HUDEP-2 (cell line): ENCODE measurements at regions not wholly inside any gene's neighbourhood (a gene's known extent, or its start where the extent isn't known, plus 50 kb on each side); places are given as distances from the start of the nearest gene placed in this dataset.
"Not testable (repeated sequence)": the region's sequence is repeated elsewhere in the genome, so short reads cannot be mapped to it uniquely, and the experiment has no call there.

Experiments used
- DNase-seq, 76 experiments: peaks; one replicate each; lab custom pipeline; 2025; ENCODE audit not compliant: unreplicated experiment in 76 of 76; lab: John Stamatoyannopoulos, UW

DNA sequence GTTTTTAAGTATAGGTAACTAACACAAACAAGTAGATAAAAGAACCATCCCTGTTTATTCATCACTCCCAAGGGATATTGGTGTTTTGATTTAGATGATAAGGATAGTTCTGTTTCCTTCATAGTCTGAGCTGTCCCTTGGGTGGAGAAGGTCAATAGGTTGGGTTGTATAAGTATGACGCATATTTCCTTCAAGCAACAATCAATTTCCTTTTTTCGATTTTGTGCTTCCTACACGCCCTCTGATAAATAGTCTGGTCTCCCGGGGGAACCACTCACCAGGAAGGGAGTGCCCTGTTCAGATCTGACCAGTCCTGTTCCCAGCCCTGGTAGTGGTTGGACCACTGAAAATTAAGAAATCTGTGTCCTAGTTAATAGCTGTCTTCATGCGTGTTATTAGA lies 378.8 kb upstream of the FAR2 start:
- DNase-seq = no peak

DNA sequence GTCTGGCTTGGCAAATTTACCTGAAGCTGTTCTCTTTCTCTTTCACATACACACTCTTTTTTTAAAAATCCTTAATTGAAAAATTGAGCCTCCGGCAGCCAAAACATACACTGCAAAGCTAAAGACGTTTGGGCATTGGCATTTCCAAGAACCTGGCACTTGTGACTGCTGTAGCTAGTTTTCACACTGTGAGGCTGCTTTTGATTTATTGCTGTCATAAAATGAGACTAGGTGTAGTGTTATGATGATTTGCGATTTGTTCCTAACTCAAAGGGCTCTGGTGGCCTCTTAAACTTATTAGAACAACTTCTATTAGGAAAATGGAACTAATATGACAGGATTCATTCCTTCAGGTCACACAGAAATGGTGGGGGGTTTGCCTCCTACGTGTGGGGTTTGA lies 377.1 kb upstream of the FAR2 start:
- DNase-seq = no peak

DNA sequence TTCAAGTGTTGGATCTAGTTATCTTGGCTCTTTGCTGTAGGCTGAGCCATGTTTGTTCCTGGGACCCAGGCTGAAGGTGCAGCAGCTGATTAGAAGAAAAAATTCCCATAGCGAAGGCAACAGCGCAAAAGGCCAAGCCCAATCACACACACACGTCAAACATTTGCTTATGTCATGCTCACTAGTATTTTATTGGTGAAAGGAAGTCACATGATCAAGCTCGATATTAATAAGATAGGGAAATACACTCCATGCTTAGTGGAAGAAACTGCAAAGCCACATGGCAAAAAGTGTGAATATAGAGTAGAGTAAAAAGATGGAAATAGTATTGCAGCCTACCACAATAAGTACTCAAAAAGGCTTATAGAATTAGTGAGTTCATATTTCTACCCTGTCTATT lies 373.5 kb upstream of the FAR2 start:
- DNase-seq = no peak

DNA sequence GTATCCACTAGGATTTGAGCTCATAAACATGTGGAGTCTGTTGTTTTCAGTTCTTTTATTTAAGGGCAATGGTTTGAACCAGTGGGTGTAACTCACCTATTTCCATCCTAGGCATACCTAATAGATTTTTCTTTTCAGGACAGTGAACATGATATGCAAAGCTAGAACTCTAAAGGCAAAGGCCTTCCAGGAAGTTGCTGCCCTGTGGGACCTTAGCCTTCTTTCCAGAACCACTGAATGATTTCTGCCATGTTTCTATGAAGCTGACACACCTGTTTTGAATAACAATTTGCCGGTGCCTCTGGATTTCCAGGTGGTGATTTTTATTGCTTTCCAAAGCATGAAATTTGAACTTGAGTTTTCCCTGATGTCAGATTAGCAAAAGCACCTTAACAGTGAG lies 372.9 kb upstream of the FAR2 start:
- no peak for DNase-seq

DNA sequence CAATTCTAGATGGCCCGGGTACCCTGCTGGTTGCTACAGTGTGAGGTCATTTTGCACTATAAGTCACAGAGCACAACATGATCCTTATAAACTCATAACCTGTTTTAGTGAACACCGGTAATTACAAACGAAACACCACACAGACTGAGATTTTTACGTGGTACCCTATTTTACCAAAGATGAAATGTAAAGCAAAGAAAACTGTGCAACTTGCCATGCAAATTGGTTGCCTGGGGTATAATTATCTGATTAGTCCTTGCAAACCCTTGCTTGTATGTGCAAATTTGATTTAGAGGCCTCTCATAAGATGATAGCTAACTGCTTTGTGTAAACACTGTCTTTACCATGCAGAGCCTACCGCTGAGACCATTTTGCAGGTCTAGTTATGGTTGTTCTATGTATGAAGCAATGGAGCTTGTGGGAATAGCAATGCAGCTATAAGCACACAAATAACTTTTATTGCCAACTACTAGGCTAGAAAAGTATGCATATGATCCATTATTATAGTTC lies 372.1 kb upstream of the FAR2 start:
- DNase-seq = no peak

DNA sequence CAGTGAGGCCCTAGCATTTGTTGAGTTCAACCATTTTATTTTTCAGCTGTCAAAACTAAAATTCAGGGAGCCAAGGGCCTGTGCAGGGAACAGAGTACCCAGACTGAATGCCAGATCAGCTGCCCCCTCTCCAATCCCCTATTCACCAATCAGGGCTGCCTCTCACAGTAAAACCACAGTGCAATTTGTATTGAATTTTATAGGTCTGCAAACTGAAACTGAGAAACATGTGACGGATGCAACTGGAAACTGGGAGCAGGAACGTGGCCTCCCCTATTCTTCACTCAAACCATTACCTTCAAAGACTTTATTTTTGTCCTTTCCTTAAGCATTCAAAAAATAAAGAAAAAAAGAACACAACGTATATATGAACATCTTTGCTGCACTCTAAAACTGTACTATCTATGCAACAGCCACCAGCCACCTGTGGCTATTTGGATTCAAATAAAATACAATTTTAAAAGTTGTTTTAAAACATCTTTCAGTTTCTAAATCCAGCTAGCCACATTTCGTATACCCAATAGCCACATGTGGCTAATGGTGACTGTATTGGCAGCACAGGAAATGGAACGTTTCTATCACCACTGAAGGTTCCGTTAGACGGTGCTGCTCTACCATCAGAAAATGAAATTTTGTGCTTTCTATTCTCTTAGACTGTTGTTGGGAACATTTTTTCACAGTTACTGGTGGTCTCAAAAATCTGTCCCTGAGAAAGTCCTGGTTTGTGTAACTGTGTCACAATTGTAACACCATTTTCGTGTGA lies 371.3 kb upstream of the FAR2 start:
- no peak for DNase-seq

DNA sequence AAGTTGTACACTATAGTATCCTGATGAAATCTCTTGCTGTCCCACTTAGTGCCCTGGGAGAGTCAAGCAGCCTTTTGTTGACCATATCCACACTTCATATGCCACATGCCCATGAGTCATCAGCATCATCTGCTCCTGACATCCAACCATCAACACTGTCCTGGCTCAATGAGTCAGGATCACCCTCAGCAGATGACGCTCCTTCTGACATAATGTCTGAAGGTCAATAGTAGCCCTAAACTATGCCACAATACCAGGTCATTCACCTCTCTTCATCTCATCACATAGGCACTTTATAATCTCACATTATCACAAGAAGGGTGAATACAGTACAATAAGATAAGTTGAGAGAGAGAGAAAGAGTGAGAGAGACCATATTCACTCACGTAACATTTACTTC lies 369.0 kb upstream of the FAR2 start:
- DNase-seq = no peak

DNA sequence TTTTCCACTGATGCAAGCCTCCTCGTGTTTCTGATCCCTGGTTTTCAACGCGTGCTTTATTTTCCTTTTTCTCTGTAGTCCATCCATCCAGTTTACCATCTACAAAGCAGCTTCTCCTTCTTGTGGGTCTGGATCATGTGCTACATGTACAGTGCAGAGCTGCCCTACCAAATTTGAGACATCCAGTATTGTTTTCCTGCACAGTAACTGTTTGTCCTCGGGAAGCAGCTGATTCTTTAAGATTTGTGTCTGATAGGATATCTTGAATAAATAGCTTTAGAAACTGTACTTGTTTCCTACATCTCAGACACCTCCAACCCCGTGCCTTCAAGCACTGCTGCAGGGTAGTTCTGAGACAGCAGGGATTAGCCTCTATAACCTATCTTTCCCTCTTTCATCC lies 368.1 kb upstream of the FAR2 start:
- no peak for DNase-seq

DNA sequence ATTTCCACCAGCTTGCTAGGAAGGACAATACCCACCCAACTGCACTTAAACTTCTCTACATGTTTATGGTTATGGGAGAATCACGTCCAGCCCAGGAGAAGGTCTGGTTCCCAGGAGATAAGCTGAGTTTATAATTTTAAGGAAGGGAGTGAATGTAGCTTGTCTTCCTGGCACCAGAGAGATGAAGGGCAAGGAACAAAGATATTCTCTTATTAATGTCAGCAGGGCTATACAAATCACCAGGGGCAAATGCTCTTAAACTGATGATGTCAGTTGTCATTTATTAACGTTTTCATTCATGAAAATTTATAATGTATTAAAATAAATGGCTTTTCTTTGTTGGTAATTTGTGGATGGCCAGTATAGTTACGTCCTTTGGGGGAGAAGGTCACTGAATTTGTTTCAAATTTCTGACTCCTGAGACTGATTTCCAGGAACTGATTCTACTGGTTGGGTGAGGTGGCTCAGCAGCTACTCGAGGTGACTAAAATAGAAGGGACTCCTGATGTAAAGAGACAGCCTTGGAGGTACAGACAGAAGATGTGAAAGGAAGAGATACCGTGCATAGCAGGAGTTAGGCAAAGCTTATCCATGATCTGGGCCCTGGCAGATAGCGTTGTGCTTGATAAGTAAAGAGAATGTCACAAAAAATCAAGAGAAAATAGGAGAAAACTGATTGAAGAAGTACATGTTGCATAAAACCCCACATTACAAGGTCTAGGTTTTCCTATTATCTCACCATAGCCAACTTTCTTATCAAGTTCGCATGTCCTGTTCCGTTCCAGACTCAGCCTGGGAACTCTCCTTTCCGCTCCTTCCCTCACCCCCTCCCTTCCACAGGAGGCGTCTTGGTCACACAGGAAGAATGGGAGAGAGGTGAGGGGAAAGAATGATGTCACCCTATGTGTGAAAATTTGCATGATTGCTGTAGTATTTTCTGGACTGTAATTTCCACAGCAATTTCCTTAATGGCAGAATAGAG lies 367.1 kb upstream of the FAR2 start:
- DNase-seq = no peak

DNA sequence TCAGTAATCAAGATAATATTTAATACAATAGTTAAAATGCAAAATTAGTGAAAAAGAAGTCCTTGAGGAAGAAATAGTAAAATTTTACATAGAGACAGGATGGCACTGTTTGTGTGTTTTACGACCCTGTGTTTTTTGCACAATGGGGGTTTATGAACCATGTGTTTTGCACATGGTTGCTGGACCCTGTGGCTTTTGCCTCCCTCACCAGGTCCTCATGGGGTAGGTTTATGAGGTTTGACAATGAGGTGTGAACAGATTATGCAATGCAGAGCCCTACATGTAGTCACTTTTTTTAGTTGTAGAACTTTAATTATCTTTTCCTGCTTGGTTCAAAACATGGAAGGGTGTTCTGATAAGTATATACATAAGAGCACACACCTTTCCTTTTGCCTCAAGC lies 366.3 kb upstream of the FAR2 start:
- no peak for DNase-seq

DNA sequence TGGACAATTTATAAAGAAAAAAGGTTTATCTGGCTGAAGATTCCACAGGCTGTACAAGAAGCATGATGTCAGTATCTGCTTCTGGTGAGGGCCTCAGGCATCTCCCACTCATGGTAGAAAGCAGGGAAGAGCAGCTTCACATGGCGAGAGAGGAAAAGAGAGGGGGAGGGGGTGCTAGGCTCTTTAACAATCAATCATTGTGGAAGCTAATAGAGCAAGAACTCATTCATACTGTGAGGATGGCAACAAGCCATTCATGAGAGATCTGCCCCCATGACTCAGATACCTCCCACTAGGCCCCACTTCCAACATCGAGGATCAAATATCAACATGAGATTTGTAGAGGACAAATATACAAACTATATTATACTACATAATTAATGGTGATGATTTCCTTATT lies 361.9 kb upstream of the FAR2 start:
- DNase-seq = no peak

DNA sequence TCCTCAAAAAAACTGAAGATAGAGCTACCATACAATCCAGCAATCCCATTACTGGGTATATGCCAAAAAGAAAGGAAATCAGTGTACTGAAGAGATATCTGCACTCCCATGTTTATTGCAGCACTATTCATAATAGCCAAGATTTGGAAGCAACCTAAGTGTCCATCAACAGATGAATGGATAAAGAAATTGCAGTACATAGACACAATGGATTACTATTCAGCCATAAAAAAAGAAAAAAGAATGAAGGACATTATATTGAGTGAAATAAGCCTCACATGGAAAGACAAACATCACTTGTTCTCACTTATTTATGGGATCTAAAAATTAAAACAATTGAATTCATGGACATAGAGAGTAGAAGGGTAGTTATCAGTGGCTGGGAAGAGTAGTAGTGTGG lies 360.8 kb upstream of the FAR2 start:
- DNase-seq = not testable (repeated sequence)

DNA sequence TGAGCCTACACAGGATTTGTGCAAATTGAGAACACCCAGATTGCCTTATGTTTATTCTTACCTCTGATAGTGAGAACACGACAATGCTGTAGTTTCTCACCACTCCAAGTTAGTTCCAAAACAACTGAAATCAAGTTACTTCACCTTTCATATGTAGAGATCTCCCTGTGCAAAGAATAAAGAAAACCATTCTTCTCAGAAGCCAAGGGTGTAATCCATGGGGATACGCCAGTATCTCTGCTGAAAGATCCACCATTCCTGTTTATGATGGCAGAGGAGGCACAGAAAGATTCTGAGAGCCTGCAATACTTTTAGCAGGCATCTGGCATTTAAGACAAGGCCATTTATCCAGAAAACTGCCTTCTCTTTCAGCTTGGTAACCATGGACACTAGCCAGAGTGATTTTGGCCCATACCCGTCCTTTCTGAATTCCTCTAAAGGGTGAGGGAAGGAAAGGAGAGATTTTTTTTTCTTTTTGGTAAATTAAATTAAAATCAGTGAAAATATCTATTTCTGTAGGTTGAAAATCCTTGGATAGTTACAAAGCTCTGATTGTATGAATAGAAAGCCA lies 355.4 kb upstream of the FAR2 start:
- no peak for DNase-seq

DNA sequence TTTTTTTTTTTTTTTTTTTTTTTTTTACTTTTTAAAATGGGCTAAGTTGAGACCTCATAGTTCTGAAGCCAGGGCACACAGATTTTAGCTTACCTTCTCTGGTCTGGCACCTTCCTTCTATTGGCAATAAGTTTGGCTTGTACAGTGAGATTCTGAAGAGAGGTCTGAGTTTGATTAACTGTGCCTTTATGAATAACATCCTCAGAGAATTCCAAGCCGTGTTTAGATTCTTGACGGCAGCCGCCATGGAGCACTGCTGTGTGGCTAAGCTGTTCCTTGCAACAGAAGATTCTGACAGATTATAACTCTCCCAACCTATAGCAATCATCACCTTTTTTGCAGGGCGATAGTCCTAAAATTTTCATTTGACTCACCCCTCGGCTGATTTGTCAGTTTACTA lies 354.9 kb upstream of the FAR2 start:
- DNase-seq = no peak

DNA sequence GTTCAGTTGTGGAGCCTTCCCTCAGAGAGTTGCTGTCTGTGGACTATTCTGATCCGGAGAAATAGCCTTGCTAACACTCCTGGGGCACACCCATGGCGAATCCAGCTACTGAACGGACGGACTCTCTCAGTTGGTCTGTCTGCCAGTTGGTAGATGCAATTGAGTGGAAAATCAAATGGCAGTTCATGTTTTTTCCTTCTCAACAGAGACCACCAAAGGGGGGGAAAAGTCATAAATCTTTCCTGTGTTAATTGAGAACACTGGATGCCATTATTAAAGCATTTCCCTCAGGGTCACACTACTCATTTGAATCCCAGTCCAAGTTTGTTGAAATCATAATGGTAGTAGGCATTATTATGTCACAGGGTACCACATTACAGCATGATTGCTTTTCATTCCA lies 354.3 kb upstream of the FAR2 start:
- no peak for DNase-seq

DNA sequence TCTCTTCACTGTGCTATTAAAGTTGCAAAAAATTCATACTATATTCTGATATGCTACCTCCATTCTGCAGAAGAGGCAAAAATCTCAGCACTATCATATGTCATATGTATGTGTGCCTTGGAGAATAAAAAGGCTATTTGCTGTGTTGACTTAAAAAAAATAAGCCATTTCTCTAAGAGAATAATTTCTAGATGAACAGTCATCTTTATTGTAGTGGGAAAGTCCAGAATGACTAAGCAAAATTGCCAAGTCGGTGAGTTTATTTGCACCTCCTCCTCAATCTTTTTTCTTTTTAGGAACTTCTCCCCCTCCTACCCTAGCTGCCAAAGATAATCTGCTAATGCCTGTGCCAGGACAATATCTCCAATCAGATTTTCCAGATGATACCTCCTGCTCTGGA lies 353.8 kb upstream of the FAR2 start:
- DNase-seq = no peak

DNA sequence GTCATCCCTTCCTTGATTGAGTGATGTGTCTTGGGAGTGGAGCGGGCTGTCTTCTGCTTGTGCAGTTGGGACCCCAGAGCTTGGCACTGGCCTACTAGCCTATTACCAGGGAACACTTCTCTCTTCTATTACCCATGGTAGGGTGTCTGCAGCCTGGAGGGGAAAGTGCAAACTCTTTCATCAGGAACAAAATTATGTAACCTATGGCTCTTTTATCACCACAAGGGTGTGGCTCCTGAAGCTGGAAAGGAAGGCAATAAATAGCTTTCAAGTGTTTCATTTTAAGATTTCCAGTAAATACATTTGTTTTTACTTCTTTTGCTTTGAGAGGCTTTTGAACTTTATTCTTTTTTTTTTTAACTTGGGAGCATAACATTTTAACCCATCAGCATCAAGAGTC lies 349.7 kb upstream of the FAR2 start:
- DNase-seq = no peak

DNA sequence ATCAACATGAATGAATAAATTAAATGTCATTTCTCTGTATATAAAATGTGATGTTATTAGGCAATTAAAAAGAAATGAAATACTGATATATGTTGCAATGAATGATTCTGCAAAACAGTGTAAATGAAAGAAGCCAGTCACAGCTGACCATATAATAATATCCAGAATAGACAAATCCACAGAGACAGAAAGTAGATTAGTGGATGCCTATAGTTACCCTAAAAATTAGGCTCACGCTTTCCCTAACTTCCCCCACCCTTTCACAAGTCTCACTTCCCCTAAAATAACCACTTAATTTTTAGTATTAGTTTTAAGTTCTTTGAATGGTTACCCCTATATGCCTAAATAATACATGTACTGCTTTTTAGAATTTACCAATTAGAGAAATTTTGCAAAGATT lies 348.9 kb upstream of the FAR2 start:
- DNase-seq = no peak

DNA sequence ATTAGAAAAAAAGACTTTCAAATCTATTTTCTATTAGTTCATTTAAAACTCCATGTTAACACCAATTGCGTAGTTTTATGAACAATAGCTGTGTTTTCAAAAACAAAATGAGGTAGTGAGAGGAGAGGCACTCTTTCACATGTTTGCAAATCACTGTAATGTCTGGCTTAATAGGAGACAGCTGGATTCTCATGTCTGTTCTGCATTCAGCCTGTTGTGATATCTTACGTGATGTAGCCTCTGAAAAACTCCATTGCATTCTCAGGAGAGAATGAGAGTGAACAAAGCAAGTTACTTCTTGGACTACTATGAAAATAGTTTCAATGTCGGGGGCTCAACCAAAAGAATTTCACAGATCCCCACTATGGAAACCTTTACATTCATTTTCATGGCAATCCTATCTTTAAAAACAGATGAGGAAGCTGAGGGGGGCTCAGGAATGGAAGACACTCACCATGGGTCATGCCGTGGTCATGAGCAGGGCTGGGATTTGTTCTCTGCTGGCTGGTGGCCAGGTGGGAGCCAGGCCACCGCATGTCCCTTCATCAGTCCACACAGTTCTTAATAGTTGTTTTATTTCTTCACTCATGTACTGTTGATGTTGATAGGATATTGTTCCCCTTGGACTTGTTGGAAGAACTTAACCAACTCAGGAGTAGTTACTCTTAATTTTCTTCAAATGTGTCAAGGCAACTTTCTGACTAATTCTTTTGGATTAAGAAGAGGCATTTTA lies 346.2 kb upstream of the FAR2 start:
- DNase-seq = no peak

DNA sequence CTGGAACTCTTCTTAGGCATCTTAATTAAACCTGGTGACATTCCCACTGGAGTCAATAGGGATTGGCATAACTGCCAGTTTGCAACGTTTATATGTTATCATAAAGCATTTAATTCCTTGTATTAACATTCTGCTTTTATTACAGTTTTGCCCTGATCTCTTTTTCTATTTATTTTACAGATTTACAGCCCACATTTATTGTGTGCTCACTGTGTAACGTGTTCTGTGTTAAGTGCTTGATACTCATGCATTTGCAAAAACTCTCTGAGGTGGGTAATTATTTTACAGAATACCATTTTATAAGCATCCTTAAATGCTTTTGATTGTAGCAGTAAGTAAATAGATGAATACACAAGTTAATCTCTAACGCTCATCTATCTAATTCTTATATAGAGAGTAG lies 341.5 kb upstream of the FAR2 start:
- no peak for DNase-seq

DNA sequence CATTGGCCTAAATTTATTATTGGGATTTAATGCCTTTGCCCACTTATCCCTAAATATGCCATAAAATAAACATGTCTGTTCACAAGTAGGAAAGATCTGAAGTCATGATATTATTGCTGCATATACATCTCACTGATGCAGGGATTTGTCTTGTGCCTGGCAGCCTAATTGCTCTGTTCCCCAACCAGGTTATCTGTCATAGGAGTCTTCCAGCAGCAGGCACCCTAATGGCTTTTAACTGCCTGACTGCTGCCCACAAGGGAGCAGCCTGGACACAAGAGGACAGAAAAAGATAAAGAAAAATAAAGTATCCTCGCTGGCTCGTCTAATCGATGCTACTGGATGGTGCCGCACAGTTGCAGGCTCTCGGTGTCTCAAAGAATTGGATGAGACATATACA lies 337.6 kb upstream of the FAR2 start:
- no peak for DNase-seq
